IPS DF 4.7 (cell line): ENCODE measurements at regions not wholly inside any gene's neighbourhood (a gene's known extent, or its start where the extent isn't known, plus 50 kb on each side); places are given as distances from the start of the nearest gene placed in this dataset.

ENCODE experiments used
- DNase-seq: peaks from one replicate; pipeline ENCODE4 v3.0.0-alpha.2; 2013; ENCODE audit warnings: low spot score; ENCODE audit errors: extremely low read depth

DNA sequence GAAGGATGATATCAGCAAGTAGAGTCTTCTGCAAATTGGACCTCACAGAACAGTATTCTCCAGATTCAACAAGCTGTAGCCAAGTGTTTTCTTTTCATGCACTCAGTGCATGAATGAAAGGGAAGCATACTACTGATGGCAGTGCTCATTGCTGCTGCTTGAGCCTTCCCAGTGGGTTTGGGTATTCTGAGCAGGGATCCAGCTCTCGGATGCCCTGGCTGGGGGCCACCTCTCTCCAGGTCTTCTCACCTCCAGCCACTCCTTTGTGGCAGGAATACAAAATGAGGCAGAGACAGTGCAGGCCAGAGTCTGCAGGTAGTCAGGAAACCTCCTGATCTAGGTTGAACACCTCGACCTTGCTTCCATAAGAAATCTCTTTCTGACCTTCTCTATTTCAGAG is 390.4 kb upstream of the CELF4 start:
- no peak for DNase-seq

GRCh38 chr18:37955201-37955600 is 389.6 kb upstream of the CELF4 start:
- no peak for DNase-seq

- DNase-seq: no peak
Observed at GRCh38 chr18:37953876-37954275, 388.3 kb upstream of the CELF4 start.

DNA sequence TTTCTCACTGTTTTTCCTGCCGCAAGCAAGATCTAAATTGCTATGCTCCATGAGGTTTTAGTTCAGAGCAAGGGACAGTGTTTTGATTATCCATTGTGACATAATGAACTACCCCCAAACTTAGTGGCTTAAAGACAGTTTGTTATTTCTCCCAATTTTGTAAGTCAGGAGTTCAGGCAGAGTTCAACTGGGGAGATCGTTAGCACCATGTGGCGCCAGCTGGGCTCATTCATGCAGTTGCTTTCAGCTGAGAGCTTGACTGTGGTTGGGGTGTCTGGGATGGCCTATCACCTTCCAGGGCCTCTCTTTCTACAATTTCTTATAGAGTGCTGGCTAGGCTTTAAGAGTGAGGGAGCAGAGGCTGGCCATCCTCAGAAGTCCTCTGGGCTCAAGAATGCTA is 382.9 kb upstream of the CELF4 start:
- DNase-seq: no peak

DNA sequence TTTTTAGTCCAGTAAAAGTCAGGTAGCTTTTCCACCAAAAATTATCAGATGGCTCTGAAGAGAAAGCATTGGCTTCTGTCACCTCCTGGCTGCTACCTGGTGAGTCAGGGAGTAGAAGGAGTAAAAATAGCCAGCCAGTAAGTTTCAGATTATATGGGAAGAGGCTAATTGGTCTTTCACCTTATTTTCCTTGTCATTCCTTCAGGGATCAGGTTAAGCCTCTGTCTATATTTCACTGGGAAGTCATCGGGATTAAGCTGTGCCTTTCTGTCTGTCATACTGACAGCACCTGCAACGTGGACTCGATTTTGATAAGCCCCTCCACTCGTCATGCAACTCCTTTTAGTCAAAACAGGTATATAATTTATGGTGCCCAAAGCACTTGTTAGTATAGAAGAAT is 380.7 kb upstream of the CELF4 start:
- DNase-seq: no peak

DNA sequence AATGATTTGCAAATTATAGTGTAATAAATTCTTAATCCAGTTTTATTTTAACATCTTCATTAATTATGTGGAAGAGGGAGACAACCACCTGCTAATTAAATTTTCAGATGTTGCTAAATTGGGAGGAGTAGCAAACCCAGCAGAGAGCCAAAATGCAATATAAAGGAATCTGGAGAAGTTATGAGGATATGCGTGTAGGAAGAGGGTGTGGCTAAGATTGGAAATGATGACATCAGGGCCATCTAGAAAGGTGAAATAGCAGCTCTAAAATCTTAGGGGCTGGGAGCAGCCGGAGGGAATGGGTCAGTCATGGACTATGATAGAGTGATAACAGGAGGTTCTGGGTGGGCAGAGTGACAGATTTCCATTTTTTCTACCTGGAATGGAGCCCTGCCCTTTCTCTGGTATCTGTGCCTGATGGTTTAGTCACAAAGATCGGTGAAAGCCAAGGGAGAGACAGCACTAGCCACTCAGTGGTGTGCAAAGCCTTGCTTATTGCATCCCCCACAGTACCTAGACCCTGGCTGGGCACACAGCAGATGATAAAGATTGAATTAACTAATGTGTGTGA is 379.2 kb upstream of the CELF4 start:
- DNase-seq: no peak

DNA sequence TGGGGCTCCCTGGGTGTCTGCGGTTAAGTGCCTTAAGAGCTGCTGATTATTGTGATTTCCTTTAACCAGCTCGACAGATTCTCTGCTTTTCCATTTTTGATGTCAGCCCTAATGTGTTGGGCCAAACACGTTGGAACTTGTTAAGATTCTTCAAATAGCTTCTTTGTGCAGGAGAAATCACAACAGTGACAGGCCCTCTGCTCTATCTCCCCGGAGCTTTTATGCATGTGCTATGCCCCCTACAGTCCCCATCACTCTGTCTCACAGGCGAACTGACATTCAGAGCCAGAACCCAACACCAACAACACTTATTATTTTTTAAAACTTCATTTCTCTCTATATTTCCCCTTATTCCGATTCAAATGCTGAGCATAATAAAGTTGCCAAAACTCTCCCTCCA is 371.7 kb upstream of the CELF4 start:
- no peak for DNase-seq

GRCh38 chr18:37935086-37935485 is 369.5 kb upstream of the CELF4 start:
- DNase-seq: no peak

DNA sequence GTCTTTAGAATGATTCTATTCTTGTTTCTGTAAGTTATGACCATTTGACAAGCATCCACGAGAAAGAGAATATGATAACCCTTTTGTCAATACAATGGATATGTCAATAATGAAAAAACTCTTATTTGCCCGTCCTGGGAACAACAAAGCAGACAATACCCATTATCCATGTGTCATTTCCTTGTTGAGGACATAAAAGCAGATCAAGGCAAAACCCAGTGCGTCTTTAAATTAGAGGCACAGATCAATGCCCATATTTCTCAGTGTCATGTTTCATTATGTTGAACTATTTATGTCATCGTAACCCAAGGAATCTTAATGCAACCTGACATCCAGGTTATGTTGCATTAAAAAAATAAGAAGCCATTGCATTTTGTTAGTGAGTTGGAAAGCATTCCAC is 365.0 kb upstream of the CELF4 start:
- no peak for DNase-seq

DNA sequence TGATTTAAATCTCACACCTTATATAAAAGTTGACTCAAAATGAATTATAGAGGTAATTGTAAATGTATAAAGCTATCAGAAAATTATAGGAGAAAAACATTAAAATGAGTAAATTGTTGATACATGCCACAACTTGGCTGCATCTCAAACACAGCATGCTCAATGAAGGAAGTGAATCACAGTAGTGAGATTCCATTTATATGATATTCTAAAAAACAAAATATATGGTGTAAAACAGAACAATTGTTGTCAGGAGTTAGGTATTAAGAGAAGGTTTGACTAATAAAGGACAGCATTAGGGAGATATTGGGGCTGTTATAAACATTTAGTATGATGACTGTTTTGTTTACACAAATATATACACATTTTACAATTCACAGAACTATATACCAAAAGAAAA is 356.6 kb upstream of the CELF4 start:
- no peak for DNase-seq

GRCh38 chr18:37920865-37921264 is 355.3 kb upstream of the CELF4 start:
- no peak for DNase-seq

- DNase-seq: no peak
Observed at GRCh38 chr18:37913051-37913450, 347.5 kb upstream of the CELF4 start.

DNA sequence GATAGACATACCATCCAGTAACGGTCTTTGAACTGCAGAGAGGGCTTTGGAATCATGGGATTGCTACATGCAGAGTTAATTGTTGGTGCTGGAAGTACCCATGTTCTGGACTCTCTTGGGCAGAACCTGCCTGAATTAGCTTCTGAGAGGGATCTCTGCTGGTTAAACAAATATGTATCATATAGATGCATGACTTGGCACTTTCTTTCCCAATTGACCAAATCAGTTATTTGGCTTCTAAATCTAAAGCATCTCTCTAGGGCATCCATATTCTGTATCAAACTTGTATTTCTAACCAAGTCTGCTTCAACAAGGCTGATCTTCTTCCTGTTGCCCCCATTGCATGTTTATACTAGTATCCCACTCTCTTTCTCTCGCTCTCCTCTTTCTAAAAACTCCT is 336.7 kb upstream of the CELF4 start:
- DNase-seq: no peak

GRCh38 chr18:37900326-37900725 is 334.7 kb upstream of the CELF4 start:
- no peak for DNase-seq

DNA sequence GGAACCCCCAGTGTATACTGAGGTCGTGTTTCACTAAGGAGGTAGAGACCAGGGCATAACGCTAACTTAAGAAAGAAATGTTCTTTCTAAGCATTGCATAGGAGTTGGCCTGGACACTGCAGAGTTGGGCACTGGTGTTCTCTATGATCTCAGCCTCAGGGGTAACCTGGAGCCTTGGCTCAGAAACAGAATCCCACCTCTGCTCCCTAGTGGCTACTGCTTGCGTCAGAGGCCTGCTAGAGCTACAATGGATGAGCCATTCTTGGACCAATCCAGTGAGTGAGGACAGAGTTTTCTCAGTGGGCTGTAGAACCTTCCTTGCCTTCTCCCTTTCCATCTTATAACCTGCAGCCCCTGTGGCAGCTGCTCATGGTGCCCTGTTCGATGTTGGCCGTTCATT is 324.4 kb upstream of the CELF4 start:
- no peak for DNase-seq

DNA sequence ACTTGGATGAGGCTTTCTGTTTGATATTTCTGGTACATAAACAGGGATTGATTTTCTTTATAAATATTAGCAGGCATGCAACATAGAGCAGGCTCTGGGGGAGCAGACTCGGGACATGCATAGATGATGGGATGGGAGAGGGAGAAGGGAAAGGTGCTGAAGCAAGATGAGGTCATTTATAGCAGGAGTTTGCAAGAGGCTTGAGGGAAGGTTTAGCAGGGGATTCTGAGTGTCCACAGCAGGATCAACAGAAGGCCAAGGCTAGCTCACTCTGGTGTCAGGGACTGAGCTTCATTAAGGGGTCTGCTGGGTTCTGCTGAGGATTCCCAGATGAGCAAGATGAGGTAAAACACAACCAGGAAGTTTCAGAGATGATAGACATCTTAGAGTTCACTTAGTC is 309.1 kb upstream of the CELF4 start:
- DNase-seq: no peak

DNA sequence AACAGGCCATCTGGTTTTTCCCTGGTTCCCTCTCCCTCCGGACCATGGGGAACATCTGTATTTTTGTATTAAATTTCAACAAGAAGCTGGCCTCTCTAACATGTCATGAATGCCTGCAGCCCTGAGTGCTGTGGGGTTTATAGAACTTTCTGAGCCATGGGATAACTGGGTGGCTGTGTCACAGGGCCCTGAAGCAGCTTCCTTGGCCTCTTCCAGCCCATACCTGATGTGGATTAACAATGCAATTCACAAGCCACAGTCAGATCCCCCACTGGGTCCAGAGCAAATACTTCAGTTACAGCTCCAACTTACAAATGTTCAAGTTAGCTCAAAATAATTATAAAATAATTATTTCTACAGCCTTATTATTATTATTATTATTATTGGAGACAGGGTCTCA is 307.8 kb upstream of the CELF4 start:
- DNase-seq: no peak

GRCh38 chr18:37872562-37872961 is 307.0 kb upstream of the CELF4 start:
- DNase-seq: no peak

- no peak for DNase-seq
Observed at GRCh38 chr18:37871561-37871960, 306.0 kb upstream of the CELF4 start.

GRCh38 chr18:37869051-37869450 is 303.5 kb upstream of the CELF4 start:
- DNase-seq: no peak

- DNase-seq: no peak
Observed at GRCh38 chr18:37864122-37864521, 298.5 kb upstream of the CELF4 start.

- DNase-seq: no peak
Observed at GRCh38 chr18:37861981-37862380, 296.4 kb upstream of the CELF4 start.

DNA sequence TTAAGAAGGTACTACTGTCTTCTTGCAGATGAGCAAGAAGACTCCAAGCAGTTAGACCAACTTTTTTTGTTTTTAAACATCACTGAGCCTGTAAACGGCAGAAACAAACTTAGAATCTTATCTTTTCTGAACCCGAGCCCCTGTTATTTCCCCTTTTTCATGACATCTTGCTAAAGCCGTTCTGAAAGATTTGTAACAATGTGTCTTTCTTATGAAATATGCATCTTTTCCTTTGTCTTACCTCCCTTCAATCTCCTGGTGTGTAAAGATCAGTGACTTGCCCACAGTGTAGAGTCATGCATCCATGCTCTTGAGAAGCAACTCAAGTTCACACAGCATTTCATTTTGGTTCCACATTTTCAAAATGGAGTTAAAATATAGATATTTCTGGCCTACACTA is 288.8 kb upstream of the CELF4 start:
- no peak for DNase-seq

GRCh38 chr18:37853706-37854105 is 288.1 kb upstream of the CELF4 start:
- no peak for DNase-seq
